H9 (cell line): ENCODE measurements at regions not wholly inside any gene's neighbourhood (a gene's known extent, or its start where the extent isn't known, plus 50 kb on each side); places are given as distances from the start of the nearest gene placed in this dataset.
"Not testable (repeated sequence)": the region's sequence is repeated elsewhere in the genome, so short reads cannot be mapped to it uniquely, and the experiment has no call there.

Source experiments
- DNase-seq: peaks from one replicate; pipeline ENCODE4 v3.0.0-alpha.2; 2017
- H2AFZ ChIP-seq: one replicate; pipeline ENCODE4 v1.6.1; 2013; ENCODE audit warnings: mild to moderate bottlenecking, low read length, control low read depth, moderate library complexity
- H2AK5ac ChIP-seq: 2 replicates; pipeline ENCODE4 v1.6.1; 2013; ENCODE audit warnings: low read length, control low read depth, mixed read lengths; ENCODE audit not compliant: insufficient read length
- H2BK120ac ChIP-seq: one replicate; pipeline ENCODE4 v1.6.1; 2013; ENCODE audit warnings: low read depth, mild to moderate bottlenecking, low read length, control low read depth, inconsistent platforms; ENCODE audit not compliant: poor library complexity, severe bottlenecking
- H2BK12ac ChIP-seq: 2 replicates; pipeline ENCODE4 v1.6.1; 2013; ENCODE audit warnings: low read length, control low read depth, mixed read lengths, low read depth; ENCODE audit not compliant: insufficient read length
- H2BK15ac ChIP-seq: 2 replicates; pipeline ENCODE4 v1.6.1; 2013; ENCODE audit warnings: low read depth, low read length, control low read depth
- H2BK20ac ChIP-seq: one replicate; pipeline ENCODE4 v1.6.1; 2013; ENCODE audit warnings: low read depth, mild to moderate bottlenecking, low read length, control low read depth, inconsistent platforms; ENCODE audit not compliant: poor library complexity, severe bottlenecking
- H2BK5ac ChIP-seq: 2 replicates; pipeline ENCODE4 v1.6.1; 2013; ENCODE audit warnings: low read length, control low read depth, mixed read lengths; ENCODE audit not compliant: insufficient read length
- H3K14ac ChIP-seq: 2 replicates; pipeline ENCODE4 v1.6.1; 2013; ENCODE audit warnings: low read length, control low read depth; ENCODE audit not compliant: insufficient read depth
- H3K18ac ChIP-seq: 2 replicates; pipeline ENCODE4 v1.6.1; 2013; ENCODE audit warnings: low read depth, mild to moderate bottlenecking, mixed read lengths, low read length, control low read depth; ENCODE audit not compliant: insufficient read length
- H3K23ac ChIP-seq: 2 replicates; pipeline ENCODE4 v1.6.1; 2013; ENCODE audit warnings: low read length, control low read depth, mixed read lengths, low read depth; ENCODE audit not compliant: insufficient read length
- H3K23me2 ChIP-seq: 2 replicates; pipeline ENCODE4 v1.6.1; 2013; ENCODE audit warnings: low read depth, mild to moderate bottlenecking, mixed read lengths, low read length, control low read depth; ENCODE audit not compliant: insufficient read length, poor library complexity, severe bottlenecking
- H3K27ac ChIP-seq: 2 replicates; pipeline ENCODE4 v1.5.1; 2013; ENCODE audit warnings: low read length, control low read depth, mixed read lengths, low read depth; ENCODE audit not compliant: insufficient read length
- H3K27me3 ChIP-seq: 2 replicates; pipeline ENCODE4 v1.6.1; 2013; ENCODE audit warnings: low read length, control low read depth, inconsistent platforms; ENCODE audit not compliant: insufficient read depth
- H3K4ac ChIP-seq: 2 replicates; pipeline ENCODE4 v1.6.1; 2013; ENCODE audit warnings: low read depth, mild to moderate bottlenecking, control low read depth, inconsistent platforms, low read length, moderate library complexity
- H3K4me1 ChIP-seq: 2 replicates; pipeline ENCODE4 v1.6.1; 2013; ENCODE audit warnings: low read length, control low read depth, inconsistent platforms; ENCODE audit not compliant: insufficient read depth
- H3K4me2 ChIP-seq: 2 replicates; pipeline ENCODE4 v1.6.1; 2013; ENCODE audit warnings: low read length, control low read depth, mixed read lengths; ENCODE audit not compliant: insufficient read length, insufficient read depth
- H3K56ac ChIP-seq: 2 replicates; pipeline ENCODE4 v1.6.1; 2013; ENCODE audit warnings: low read depth, mild to moderate bottlenecking, mixed read lengths, low read length, control low read depth; ENCODE audit not compliant: insufficient read length
- H3K79me1 ChIP-seq: 2 replicates; pipeline ENCODE4 v1.6.1; 2013; ENCODE audit warnings: low read depth, mild to moderate bottlenecking, moderate library complexity, low read length, control low read depth, inconsistent platforms; ENCODE audit not compliant: insufficient read depth, poor library complexity, severe bottlenecking
- H3K79me2 ChIP-seq: 2 replicates; pipeline ENCODE4 v1.6.1; 2013; ENCODE audit warnings: low read length, control low read depth, inconsistent platforms; ENCODE audit not compliant: insufficient read depth
- H3K9ac ChIP-seq: 2 replicates; pipeline ENCODE4 v1.6.1; 2013; ENCODE audit warnings: low read length, control low read depth, mixed read lengths; ENCODE audit not compliant: insufficient read length; ENCODE audit errors: extremely low read depth
- H3K9me3 ChIP-seq: one replicate; pipeline ENCODE4 v1.6.1; 2013; ENCODE audit warnings: low read depth, low read length, inconsistent platforms; ENCODE audit not compliant: control insufficient read depth
- H3T11ph ChIP-seq: one replicate; pipeline ENCODE4 v1.6.1; 2013; ENCODE audit warnings: mild to moderate bottlenecking, low read length, control low read depth, inconsistent platforms
- H4K20me1 ChIP-seq: one replicate; pipeline ENCODE4 v1.6.1; 2013; ENCODE audit not compliant: control insufficient read depth, insufficient read length, insufficient read depth
- H4K5ac ChIP-seq: 2 replicates; pipeline ENCODE4 v1.6.1; 2013; ENCODE audit warnings: low read depth, mild to moderate bottlenecking, mixed read lengths, low read length, control low read depth; ENCODE audit not compliant: insufficient read length
- H4K8ac ChIP-seq: replicated peaks from 2 replicates; pipeline ENCODE4 v1.6.1; 2013; ENCODE audit warnings: low read length, control low read depth, mixed read lengths, low read depth; ENCODE audit not compliant: insufficient read length
- H4K91ac ChIP-seq: 2 replicates; pipeline ENCODE4 v1.6.1; 2013; ENCODE audit warnings: low read depth, mild to moderate bottlenecking, moderate library complexity, mixed read lengths, low read length, control low read depth; ENCODE audit not compliant: insufficient read length
- H3K27ac Mint-ChIP-seq, 3 experiments: 2 replicates in 2 of 3; 3 replicates in 1 of 3; pipeline ENCODE4 v1.8.0; 2020 to 2021; ENCODE audit warnings: mixed read lengths in 3 of 3, mild to moderate bottlenecking in 1 of 3, moderate library complexity in 1 of 3
- H3K27me3 Mint-ChIP-seq: 2 replicates; pipeline ENCODE4 v1.8.0; 2021; ENCODE audit warnings: low read depth, mild to moderate bottlenecking, moderate library complexity, mixed read lengths
- H3K36me3 Mint-ChIP-seq, 3 experiments: 2 replicates in 2 of 3; 3 replicates in 1 of 3; pipeline ENCODE4 v1.8.0; 2020 to 2021; ENCODE audit warnings: low read depth in 3 of 3, mixed read lengths in 3 of 3; ENCODE audit not compliant: insufficient read depth in 1 of 3
- H3K4me1 Mint-ChIP-seq, 2 experiments: 2 replicates each; pipeline ENCODE4 v1.8.0; 2020; ENCODE audit warnings: mixed read lengths in 2 of 2
- H3K4me3 Mint-ChIP-seq, 2 experiments: 2 replicates in 1 of 2; 3 replicates in 1 of 2; pipeline ENCODE4 v1.8.0; 2020 to 2021; ENCODE audit warnings: mild to moderate bottlenecking in 2 of 2, mixed read lengths in 2 of 2, moderate library complexity in 1 of 2
- H3K9me3 Mint-ChIP-seq, 2 experiments: 2 replicates in 1 of 2; 3 replicates in 1 of 2; pipeline ENCODE4 v1.8.0; 2020; ENCODE audit warnings: mild to moderate bottlenecking in 2 of 2, mixed read lengths in 2 of 2, moderate library complexity in 1 of 2
- WGBS: extraction: QIAGEN DNeasy Blood & Tissue Kit; methylation state at CpG from one replicate; pipeline ENCODE4 v1.1.7; 2013; ENCODE audit warnings: missing lambda C conversion rate, low lambda C conversion rate, mixed read lengths; ENCODE audit not compliant: insufficient read length; ENCODE audit errors: extremely low coverage; 5-methylcytosine and 5-hydroxymethylcytosine counted together

DNA sequence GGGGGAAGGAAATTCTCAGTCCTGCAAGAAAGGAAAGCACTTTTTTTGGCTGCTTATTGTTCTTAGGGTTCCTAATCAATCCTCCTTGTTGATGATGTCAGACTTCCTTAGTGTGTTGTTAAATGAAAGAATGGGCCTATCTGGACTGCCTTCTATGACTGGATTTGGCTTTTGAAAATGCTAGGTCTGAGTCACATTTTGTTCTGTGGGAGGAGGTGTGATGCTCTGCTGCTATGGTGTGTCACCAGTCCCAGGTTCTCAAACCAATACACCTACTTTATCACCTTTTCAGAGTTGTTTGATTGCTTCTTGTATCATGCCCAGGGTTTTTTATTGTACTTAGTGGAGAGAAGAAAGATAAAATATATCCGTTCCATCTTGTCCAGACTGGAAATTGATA lies 128.5 kb downstream of the PABPC5 start:
- not testable (repeated sequence) for H3K4me1 ChIP-seq, H2AK5ac ChIP-seq, H2BK12ac ChIP-seq, H3K27me3 Mint-ChIP-seq, H3K27me3 ChIP-seq, H3K27ac Mint-ChIP-seq, H3K4me3 Mint-ChIP-seq, H3K23ac ChIP-seq, H2BK5ac ChIP-seq, H4K8ac ChIP-seq, H3K9me3 Mint-ChIP-seq, H3K4ac ChIP-seq, H4K91ac ChIP-seq, H4K20me1 ChIP-seq, DNase-seq, H3K9ac ChIP-seq, H3K23me2 ChIP-seq, H2AFZ ChIP-seq, H3T11ph ChIP-seq, H3K36me3 Mint-ChIP-seq, H3K9me3 ChIP-seq, H3K18ac ChIP-seq, H4K5ac ChIP-seq, H2BK15ac ChIP-seq, H3K56ac ChIP-seq, H3K27ac ChIP-seq, H3K14ac ChIP-seq, H3K79me1 ChIP-seq, H3K4me2 ChIP-seq, H2BK20ac ChIP-seq, H2BK120ac ChIP-seq, H3K4me1 Mint-ChIP-seq, H3K79me2 ChIP-seq
- no CpG with 5 or more reads among the region's 1 CpG for WGBS
